HG03460 (cell line): ENCODE measurements at regions not wholly inside any gene's neighbourhood (a gene's known extent, or its start where the extent isn't known, plus 50 kb on each side); places are given as distances from the start of the nearest gene placed in this dataset.

ENCODE experiments used
- ATAC-seq: cut with Tn5 transposase; IDR thresholded peaks from one replicate; pipeline ENCODE4 v1.9.1; 2021; ENCODE audit not compliant: unreplicated experiment

DNA sequence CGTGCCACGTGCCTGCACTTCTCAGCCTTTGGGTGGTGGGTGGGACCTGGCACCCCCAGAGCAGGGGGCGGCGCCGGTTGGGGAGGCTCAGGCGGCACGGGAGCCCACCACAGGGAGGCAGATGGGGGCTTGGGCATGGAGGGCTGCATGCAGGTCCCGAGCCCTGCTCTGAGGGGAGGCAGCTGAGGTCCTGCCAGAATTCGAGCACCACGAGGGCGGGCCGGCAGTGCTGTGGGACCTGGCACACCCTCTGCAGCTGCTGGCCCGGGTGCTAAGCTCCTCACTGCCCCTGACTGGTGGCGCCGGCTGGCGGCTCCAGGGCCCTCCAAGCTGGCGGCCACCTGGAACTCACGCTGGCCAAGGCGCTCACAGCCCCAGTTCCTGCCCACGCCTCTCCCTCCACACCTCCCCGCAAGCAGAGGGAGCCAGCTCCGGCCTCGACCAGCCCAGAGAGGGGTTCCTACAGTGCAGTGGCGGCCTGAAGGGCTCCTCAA is 1176.8 kb upstream of the GYPC start:
- ATAC-seq, result no peak

DNA sequence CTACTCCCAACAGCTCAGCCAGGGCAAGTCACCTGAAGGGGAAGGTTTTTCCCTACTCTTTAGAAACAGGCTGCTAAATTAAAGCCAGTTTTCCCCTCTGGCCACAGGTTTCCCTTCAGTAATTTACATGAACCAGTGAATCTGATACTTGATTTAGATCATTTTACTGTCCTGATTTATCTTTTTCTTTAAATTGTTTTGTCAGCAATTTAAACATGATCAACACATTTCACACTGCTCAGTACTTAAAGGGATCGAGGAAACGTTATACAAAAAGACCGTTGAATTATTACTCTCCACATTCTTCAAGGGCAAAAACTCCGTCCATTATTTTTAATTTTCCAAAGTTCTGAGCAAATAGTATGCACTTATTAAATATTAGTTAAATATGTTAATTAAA is 1165.7 kb upstream of the GYPC start:
- ATAC-seq, result no peak

DNA sequence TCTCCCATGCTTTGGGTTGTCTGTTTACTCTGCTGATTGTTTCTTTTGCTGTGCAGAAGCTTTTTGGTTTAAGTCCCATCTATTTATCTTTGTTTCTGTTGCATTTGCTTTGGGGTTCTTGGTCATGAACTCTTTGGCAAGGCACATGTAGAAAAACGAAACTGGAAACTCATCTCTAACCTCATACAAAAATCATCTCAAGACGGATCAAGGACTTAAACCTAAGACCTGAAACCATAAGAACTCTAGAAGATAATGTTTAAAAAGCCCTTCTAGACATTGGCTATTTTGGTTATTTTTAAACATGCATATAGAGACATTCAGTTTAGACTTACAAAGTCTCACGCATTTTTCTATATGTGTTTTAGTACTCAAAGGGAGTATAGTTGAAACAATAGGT is 1164.3 kb upstream of the GYPC start:
- ATAC-seq, result no peak

DNA sequence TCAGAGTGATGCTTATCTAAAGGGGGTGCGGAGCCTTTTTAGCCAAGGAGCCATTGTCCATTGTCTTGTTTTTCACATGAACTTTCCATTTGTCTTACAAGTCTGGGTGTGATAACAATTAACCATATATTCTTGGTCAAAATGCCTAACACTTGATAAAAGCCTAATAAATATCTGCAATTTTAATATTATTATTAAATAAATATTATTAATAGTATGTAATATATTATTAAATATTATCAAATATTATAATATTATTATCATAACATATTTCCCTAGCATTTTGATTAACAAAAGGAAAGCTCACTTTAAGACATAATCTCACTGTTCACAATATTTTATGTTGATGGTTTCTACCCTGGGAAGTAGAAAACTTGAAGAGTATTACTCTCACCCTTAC is 1143.6 kb upstream of the GYPC start:
- ATAC-seq, result no peak

DNA sequence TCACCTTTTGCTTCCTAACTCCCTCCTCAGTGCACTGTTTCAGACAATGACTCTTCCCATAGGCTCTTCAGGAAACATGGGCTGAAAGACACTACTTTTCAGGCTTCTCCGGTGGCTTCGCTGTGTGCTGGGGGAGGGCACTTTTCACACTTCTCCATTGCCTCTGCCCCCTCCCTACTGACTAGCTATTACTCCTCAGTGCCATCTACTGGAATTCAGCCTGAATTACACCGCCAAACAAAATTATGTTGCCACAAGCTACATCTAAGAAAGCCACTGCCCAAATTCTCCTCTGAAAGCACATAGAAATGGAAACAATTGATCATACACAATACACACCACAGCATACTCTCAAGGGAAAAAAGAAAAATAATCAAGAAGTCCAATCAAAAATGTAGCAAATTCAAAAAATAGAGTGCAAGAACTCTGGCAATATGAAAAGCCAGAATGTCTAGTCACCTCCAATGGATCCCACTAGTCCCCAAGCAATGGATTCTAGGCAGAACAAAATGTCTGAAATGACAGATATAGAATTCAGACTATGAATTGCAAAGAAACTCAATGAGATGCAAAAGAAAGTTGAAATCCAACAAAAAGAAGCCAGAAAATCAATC is 1139.4 kb upstream of the GYPC start:
- ATAC-seq, result no peak

DNA sequence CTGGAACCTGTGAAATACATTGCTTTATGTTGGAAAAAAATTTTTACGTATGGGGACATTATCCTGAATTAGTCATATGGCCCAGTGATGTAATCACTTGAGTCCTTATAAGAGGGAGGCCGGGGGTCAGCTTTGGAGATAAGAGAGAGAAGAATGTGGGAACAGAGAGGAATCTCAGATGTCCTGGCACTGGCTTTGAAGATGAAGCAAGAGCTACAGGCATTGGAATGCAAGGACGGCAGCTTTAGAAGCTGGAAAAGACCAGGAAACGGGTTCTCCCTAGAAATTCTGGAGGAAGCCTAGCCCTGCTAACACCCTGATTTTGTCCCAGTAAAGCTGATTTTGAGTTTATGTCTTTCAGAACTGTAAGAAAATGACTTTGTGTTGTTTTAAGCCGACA is 1129.9 kb upstream of the GYPC start:
- no peak for ATAC-seq

DNA sequence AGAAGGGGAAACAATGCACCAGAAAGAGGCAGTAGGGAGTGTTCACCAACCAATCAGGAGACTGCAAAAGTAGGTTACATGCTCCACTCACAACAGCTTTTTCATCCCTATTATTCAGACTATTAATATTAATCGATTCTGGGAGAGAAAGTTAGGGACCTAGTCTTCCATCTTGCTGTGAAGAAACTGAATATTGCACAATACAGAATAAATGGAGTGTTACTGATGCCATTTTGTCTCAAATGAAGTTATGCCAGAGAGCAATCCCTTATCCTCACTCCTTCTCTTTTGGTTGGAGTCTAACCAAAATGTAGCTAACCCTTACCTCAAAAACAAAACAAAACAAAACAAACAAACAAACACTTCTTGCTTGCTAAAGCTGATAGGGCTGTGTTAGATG is 1120.9 kb upstream of the GYPC start:
- ATAC-seq, result no peak

DNA sequence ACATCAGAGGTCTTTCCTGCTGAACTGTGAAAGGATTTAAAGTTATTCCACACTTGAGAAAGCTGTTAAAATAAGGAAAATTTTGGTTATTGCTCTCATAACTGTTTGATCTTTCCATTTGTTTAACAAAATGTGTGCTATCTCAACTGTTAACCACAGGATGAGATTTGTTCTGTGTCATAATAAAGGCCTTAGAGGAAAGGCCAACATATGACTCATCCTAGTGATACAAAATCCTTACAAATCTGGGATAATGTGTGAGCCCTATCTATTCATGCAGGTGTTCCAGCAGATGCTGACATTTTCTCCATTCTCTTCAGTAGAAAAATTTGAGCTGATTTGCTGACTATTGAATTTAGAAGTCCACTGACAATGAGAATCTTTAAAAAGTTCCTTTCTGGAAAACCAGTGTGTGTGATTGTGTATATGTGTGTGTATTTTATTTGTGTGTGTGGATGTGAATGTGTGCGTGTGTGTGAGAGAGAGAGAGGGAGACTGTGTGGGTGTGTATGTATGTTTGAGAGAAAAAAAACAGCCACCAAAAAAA is 1111.9 kb upstream of the GYPC start:
- no peak for ATAC-seq

DNA sequence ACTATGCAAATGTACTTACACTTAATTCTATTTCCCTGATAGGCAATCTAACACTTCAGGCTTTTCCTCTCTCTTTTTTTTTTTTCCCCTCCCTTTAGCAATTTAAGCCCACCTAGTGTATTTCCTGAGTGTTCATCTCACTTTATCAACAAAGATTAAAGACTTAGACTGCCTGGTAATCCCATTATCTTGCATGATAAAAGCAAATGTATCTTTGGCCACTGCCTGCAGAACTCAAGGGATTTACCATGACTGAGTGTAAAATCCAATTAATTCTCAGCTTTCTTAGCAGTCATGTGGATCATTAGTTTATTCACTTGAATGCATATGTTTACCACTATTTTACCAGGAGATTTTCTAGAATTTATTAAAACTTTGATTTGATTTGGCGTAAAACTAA is 1102.2 kb upstream of the GYPC start:
- no peak for ATAC-seq

DNA sequence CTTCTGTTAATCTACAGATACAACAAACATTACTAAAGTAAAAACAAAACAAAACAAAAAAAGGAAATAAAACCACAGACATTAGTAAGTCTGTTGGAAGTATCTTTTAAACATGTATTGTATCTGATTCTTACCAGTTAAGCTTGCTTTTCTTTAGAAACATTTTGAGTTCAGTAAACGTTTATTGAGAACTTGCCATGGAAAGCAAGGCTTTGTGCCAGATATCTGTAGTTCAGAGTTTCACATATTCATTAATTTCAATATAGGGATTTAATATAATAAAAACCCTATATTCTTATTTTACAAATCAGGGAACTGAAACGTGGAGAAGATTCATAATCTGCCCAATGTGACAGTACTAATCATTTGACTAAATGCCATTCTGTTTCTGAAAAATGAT is 1101.0 kb upstream of the GYPC start:
- no peak for ATAC-seq

DNA sequence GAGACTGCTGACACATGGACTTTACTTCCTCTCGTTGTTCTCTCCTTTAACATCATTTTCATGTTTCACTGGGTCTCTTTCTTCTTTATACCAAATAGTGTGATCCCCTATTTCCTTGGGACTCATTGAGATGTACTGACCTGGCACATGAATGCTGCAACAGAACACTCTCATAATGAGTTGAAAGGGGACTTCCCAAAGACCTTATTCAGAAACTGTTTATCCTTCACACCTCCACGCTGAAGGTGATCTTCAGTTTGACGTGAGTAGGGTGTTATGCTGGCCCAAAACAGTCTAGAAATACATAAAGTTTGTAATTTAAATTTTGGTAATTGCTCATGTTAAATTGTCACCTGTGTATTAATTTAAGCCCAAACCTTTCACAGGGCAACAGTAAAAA is 1096.8 kb upstream of the GYPC start:
- no peak for ATAC-seq

DNA sequence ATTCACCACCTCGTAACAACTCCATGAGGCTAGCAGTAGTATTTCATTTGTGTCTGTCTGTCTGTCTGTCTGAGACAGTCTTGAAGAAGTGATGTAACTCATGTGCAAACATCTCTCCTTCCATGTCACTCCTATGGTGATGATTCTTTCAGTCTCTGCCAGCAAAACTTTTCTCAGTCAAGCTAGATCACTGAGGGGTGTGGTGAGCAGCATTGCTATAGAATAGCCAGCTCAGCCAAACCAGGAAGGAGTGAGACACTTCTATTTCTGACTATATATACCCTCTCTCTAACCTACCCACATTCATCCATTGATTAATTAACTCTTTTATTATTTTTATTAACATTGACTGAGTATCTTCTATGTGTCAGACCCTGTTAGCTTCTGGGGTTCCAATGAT is 1095.1 kb upstream of the GYPC start:
- no peak for ATAC-seq

DNA sequence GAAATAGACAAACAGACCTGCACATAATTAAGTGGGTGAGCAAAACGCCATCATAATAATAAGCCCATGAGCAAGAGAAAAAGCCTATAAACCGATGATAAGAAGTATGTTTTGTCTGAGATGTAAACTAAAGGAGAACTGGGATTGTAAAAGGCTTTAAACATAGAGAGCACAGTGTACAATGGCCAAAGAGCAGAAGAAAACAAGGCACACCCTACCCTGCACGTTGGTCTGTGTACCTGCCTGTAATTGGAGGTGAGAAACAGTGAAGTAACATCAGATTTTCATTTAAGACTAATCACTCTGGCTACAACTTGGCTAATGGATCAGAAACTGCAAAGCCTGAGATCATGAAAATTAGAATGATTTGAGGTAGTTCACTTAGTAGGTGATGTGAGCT is 1094.7 kb upstream of the GYPC start:
- ATAC-seq, result no peak

DNA sequence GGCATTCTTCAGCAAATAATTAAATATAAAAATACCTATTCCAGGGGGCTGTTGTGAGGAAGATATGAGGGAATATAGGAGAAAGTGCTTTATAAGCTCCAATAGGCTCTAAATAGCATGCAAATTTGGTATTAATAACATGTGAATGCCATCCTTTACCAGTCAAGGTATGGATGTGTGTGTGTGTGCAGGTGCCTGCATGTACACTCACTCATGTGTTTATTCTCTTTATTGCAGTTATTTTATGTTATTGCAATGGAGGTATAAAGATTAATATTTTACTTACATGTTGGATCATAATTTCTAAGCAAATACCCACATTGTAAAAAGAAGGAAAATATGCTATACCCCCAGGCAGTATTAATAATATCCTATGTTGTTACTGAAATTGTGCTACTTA is 1093.0 kb upstream of the GYPC start:
- ATAC-seq, result no peak

DNA sequence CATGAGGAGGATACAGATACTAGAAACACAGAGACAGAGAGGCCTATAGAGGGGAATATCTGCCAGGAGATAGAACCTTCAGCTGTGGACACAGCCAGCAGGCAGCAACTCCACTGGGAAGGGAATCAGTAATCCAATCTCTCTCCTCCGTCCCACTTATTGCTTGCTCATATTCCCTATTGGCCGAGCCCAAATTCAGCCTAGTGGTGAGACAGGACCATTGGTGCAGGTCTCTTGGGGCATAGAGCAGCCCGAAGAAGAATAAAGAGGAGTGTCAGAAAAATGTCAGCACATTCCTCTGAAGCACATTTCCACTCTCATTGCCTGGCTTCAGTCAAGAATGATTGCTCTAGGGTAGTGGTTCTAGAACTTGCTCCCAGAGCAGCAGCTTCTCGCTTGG is 1091.5 kb upstream of the GYPC start:
- no peak for ATAC-seq

DNA sequence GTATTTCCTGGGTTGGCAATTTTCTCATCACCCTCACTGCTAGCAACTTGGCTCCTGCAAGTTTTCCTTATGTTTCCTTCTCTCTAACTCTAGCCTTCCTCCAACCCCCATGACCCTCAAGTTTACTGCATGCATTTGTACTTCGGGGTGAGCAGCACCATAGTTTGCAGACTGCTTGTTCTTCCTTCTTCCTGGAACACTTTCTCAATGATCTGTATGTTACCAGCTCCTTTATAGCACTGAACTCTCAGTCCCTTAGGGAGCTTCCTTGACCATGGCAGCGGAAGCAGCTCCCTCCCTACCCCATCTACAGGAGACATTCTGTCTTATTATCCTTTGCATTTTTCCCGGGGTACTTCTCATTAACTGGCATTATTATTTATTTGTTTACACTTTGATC is 1089.5 kb upstream of the GYPC start:
- ATAC-seq, result no peak

DNA sequence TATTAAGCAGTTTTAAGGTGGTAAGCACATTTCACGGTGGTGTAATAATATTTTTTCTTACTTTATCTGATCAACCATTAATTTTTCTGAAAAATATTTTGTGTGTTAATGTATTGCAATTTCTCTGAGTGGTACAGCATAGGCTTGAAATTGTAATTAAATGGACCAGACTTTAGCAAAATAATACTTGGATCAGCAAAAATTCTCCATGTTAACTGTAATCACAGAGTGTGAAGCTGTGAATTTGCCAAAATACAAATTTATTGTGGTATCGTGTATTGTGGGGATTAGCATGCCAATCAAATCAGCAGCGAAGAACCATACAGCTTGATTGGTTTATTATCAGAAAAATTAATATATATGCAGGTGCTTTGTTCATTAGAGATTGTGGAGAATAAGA is 1088.9 kb upstream of the GYPC start:
- no peak for ATAC-seq

DNA sequence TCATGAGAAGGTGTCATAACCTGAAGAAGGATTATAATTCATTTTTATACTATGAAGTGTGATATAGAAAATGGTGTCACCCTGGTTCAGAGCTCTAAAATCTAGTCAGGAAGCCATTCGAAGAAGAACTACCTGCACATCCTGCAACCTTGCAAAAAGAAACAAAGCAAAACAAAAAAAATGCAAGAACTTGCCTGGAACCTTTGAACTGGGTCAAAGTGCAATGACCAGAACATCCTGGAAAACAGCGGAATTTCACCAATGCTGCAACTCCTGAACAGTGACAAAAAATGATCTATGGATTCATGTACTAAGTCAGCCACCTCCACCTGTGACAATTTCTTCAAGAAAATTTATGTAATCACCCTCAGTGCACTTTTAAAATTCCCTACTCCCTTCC is 1083.3 kb upstream of the GYPC start:
- no peak for ATAC-seq

DNA sequence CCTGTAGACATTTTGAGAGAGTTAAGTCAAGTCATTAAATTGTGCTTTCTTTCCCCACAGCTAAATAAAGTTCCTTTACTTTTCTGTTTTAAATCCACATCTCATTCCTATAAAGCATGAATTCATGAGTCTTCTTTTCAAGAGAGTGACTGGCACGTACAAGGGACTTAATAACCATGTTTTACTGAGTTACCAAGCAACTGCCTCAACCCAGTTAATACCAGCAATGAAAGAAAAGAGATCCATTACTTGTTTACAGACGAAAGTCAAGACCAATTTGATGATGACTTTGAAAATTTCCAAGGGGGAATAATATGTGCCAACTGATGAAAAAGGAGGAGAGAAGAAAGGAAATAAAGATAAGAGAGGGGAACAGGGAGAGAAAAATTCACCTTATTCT is 1082.5 kb upstream of the GYPC start:
- no peak for ATAC-seq

DNA sequence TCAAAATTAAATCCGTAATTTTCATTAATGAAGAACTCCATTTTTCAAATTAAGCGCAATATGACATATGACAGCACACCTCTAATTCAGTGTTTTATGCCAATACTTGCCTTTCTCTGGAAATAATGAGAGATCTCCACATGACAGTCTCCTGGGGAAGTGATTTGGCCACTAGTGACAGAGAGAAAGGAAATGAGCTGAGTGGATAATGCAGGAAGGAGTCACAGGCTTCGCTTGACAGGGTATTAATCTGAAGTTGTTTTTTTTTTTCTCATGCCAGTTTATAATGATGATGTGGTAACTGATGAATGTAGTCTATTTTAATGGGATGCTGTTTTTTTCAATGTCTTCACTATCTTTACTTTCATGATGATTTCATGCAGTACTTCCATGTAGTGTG is 1079.4 kb upstream of the GYPC start:
- ATAC-seq, result no peak

DNA sequence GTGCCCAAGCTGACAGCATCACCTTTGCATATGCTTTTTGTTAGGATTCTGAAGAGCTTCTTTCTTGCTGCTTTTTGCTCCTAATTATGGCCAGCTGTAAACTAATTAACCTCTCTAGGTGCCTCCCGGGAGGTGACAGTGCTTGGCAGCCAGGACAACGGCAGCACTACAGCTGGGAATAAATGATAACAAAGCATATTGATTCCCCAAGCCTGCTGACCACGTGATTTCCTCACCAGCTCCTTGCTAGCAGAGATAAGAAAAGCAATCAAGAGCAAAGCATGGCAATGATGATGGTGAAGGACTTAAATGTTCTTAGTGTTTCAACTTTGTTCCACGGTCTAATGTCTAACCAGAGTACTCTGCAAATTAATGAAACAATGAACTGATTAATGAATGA is 1074.4 kb upstream of the GYPC start:
- ATAC-seq, result no peak

DNA sequence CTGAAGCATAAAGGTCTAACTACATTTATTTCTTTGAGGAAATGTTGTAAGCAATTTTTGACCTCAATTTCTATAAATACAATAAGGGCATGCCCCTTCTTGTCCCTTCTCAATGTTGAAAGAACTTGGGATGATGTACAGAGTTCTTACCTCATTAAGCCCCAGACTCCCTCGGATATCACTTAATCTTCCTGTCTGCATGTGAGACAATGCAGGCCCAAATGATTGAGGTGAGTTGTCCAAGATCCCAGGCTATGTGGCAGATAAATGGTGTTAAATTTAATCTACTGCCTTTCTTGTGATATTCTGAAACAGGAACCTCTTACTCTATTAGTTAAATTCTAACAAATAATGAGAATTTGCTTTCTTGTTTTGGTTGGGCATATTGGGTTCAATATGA is 1073.4 kb upstream of the GYPC start:
- ATAC-seq, result no peak

DNA sequence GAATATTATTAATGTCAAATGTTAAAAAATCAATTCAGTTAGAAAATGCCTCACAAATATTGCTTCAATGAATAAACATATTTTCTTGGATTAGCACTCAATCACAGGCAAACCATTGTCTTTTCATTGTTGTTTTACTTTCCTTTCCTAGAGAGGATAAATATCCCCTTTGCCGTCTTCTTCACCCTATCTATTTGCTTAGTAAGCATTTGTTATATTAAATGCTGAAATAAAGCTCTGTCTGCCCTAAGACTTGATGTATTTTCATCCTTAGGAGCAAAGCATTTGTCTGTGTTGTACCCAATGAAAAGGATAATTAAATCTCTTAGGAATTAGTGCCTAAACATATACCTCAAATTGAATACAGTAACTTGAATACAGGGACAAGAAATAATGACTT is 1071.2 kb upstream of the GYPC start:
- no peak for ATAC-seq
